ENCODE measurements at regions not wholly inside any gene's neighbourhood (a gene's known extent, or its start where the extent isn't known, plus 50 kb on each side); places are given as distances from the start of the nearest gene placed in this dataset.
A peak's percentile ranks its signal among the peaks of the same experiment; 100 is the strongest.

- H3K9ac ChIP-seq (ENCODE audit: low read depth, low read length), result no peak overlapping the region
These were observed 150.2 kb upstream of the AUTS2 start for GRCh38 chr7:69448071-69448470.

More at GRCh38 chr7:69448071-69448470, 150.2 kb upstream of the AUTS2 start:
- H3K79me1 ChIP-seq (ENCODE audit: low read depth in 1 of 2, low read length in 2 of 2), result no peaks in the 10 kb centered on the region
- H2AK9ac ChIP-seq (replicated peaks; ENCODE audit: low read depth, low read length, poor library complexity), result peak overlapping the region; percentile 50
- H3K56ac ChIP-seq (ENCODE audit: extremely low read depth, insufficient read depth, low read length), result no peak overlapping the region
- no peak overlapping the region for H3K4ac ChIP-seq (ENCODE audit: low read depth, low read length)
- H2AK5ac ChIP-seq (ENCODE audit: low read depth, low read length), result no peak overlapping the region
- no peak overlapping the region for H3K18ac ChIP-seq (ENCODE audit: low read depth, low read length)
- intact Hi-C loops (cut with micrococcal nuclease) (no loop called here), in situ Hi-C loops (cut with MboI; ENCODE audit: low sequenced_read_pairs) (no loop called here), dilution Hi-C loops (cut with HindIII; ENCODE audit: low sequenced_read_pairs, unreplicated experiment) (no loop called here)
- no peak overlapping the region for H2BK5ac ChIP-seq (ENCODE audit: low read depth, low read length, poor library complexity, severe bottlenecking)
- CTCF ChIA-PET, result no interaction called here
- POLR2A ChIA-PET (ENCODE audit: unreplicated experiment), result no interaction called here
- H3K9me3 ChIP-seq (ENCODE audit: control insufficient read depth, insufficient read depth, low read length), result peaks cover 17% of the 10 kb centered on the region; the same call in 1 of the 2 replicates
- H3K9me1 ChIP-seq (ENCODE audit: insufficient read depth, low read length), result no peaks in the 10 kb centered on the region
- H4K20me1 ChIP-seq (ENCODE audit: insufficient read depth, low read length), result no peaks in the 10 kb centered on the region
- no peak overlapping the region for H4K8ac ChIP-seq (ENCODE audit: low read depth in 2 of 2, low read length in 2 of 2)
- H3K27ac ChIP-seq (ENCODE audit: insufficient read depth, low read length), result no peak overlapping the region
- no peaks in the 10 kb centered on the region for H3K27me3 ChIP-seq (ENCODE audit: control insufficient read depth, insufficient read depth, low read length)
- ATAC-seq (ENCODE audit: low read depth) (no peak), DNase-seq (no peak)
- H3K36me3 ChIP-seq (ENCODE audit: control insufficient read depth, insufficient read depth, low read length), result no peaks in the 10 kb centered on the region
- H4K91ac ChIP-seq (ENCODE audit: insufficient read depth, low read depth, low read length), result no peak overlapping the region
- no TSS peak for BruUV-seq (replicated peaks)
- TF ChIP-seq CEBPB (IDR thresholded peaks at IDR 0.05; ENCODE audit: low read depth, low read length), result no peak
- TF ChIP-seq POLR2A (IDR thresholded peaks at IDR 0.05; ENCODE audit: low read depth, low read length), result no peak
- H3K4me1 ChIP-seq (ENCODE audit: control insufficient read depth, insufficient read depth, low read length), result no peaks in the 10 kb centered on the region
- no peak overlapping the region for H2AFZ ChIP-seq (replicated peaks; ENCODE audit: low read length, poor library complexity)
- 60% methylated on average over 8 of the region's 14 CpGs; no CpG with 5 or more reads in 1 of the 2 experiments for WGBS, 2 experiments (ENCODE audit: extremely low coverage in 2 of 2, insufficient read length in 1 of 2)
- H3K4me3 ChIP-seq (ENCODE audit: insufficient read depth, low read depth, low read length), result no peak overlapping the region
- H3K23ac ChIP-seq (ENCODE audit: low read depth, low read length), result no peak overlapping the region
- H4K5ac ChIP-seq (ENCODE audit: low read depth, low read length), result no peak overlapping the region
- no peak overlapping the region for H2BK120ac ChIP-seq (ENCODE audit: low read depth, low read length)
- no peak overlapping the region for H3K14ac ChIP-seq (replicated peaks; ENCODE audit: low read depth, low read length)
- H2BK20ac ChIP-seq (ENCODE audit: low read depth, low read length), result no peak overlapping the region
- no peak overlapping the region for H3K4me2 ChIP-seq (ENCODE audit: low read depth, low read length)
- H2BK15ac ChIP-seq (ENCODE audit: low read depth, low read length), result no peak overlapping the region

All from IMR-90 (cell line).